Muscle layer of colon (tissue), 2 donors: ENCODE measurements at regions not wholly inside any gene's neighbourhood (a gene's known extent, or its start where the extent isn't known, plus 50 kb on each side); places are given as distances from the start of the nearest gene placed in this dataset.

Experiments used
- H3K27ac ChIP-seq: one replicate; pipeline ENCODE4 v1.7.0; 2013; ENCODE audit warnings: low read depth, mild to moderate bottlenecking, low read length, moderate library complexity
- H3K27me3 ChIP-seq, 2 donors: one replicate each; pipeline ENCODE4 v1.7.0; 2013; ENCODE audit warnings: low read length in 2 of 2, mild to moderate bottlenecking in 2 of 2; ENCODE audit not compliant: insufficient read depth in 2 of 2, control insufficient read depth in 1 of 2
- H3K36me3 ChIP-seq: one replicate; pipeline ENCODE4 v1.7.0; 2013; ENCODE audit warnings: mild to moderate bottlenecking, low read length; ENCODE audit not compliant: insufficient read depth
- H3K4me1 ChIP-seq: one replicate; pipeline ENCODE4 v1.7.0; 2013; ENCODE audit warnings: mild to moderate bottlenecking, low read length; ENCODE audit not compliant: insufficient read depth
- H3K4me3 ChIP-seq, 2 donors: one replicate each; pipeline ENCODE4 v1.7.0; 2013; ENCODE audit warnings: low read length in 2 of 2, low read depth in 1 of 2, mild to moderate bottlenecking in 1 of 2, moderate library complexity in 1 of 2
- H3K9ac ChIP-seq: one replicate; pipeline ENCODE4 v1.7.0; 2013; ENCODE audit warnings: low read length
- H3K9me3 ChIP-seq: one replicate; pipeline ENCODE4 v1.7.0; 2013; ENCODE audit warnings: mild to moderate bottlenecking, low read length
- donor health status: abdominal sarcoma.
- donor health status: Adenocarcinoma of cecum.

- no peak overlapping the region for H3K4me3 ChIP-seq
- no peak overlapping the region for H3K9ac ChIP-seq
- H3K36me3 ChIP-seq = no peaks in the 10 kb centered on the region
- H3K9me3 ChIP-seq = no peaks in the 10 kb centered on the region
- H3K27ac ChIP-seq = no peak overlapping the region
- H3K27me3 ChIP-seq = no peaks in the 10 kb centered on the region
- H3K4me1 ChIP-seq = no peaks in the 10 kb centered on the region
Observed at GRCh38 chr6:92879526-92879925, 539.8 kb downstream of the EPHA7 start.

GRCh38 chr6:92864966-92865555 is 554.3 kb downstream of the EPHA7 start:
- Histone ChIP-seq H3K4me1 (no peaks in the 10 kb centered on the region), H3K9me3 (no peaks in the 10 kb centered on the region), H3K27ac (no peak overlapping the region)

GRCh38 chr6:92849636-92850035 is 569.7 kb downstream of the EPHA7 start:
- Histone ChIP-seq H3K4me1 (no peaks in the 10 kb centered on the region), H3K27ac (no peak overlapping the region), H3K27me3 (no peaks in the 10 kb centered on the region), H3K4me3 (no peak overlapping the region), H3K9ac (no peak overlapping the region), H3K36me3 (no peaks in the 10 kb centered on the region), H3K9me3 (no peaks in the 10 kb centered on the region)

More at GRCh38 chr6:92864966-92865555, 554.3 kb downstream of the EPHA7 start:
- Histone ChIP-seq H3K4me3 (no peak overlapping the region), H3K36me3 (no peaks in the 10 kb centered on the region), H3K27me3 (no peaks in the 10 kb centered on the region), H3K9ac (no peak overlapping the region)

GRCh38 chr6:92848901-92849300 is 570.5 kb downstream of the EPHA7 start:
- H3K36me3 ChIP-seq = no peaks in the 10 kb centered on the region
- no peak overlapping the region for H3K27ac ChIP-seq
- H3K27me3 ChIP-seq = no peaks in the 10 kb centered on the region
- H3K4me3 ChIP-seq = no peak overlapping the region
- H3K4me1 ChIP-seq = no peaks in the 10 kb centered on the region
- H3K9ac ChIP-seq = no peak overlapping the region
- H3K9me3 ChIP-seq = no peaks in the 10 kb centered on the region

- Histone ChIP-seq H3K27ac (no peak overlapping the region), H3K9ac (no peak overlapping the region), H3K36me3 (no peaks in the 10 kb centered on the region), H3K9me3 (no peaks in the 10 kb centered on the region), H3K27me3 (no peaks in the 10 kb centered on the region), H3K4me1 (no peaks in the 10 kb centered on the region), H3K4me3 (no peak overlapping the region)
Observed at GRCh38 chr6:92848459-92848858, 570.9 kb downstream of the EPHA7 start.

- Histone ChIP-seq H3K36me3 (no peaks in the 10 kb centered on the region), H3K4me1 (no peaks in the 10 kb centered on the region), H3K9me3 (no peaks in the 10 kb centered on the region), H3K27ac (no peak overlapping the region), H3K27me3 (no peaks in the 10 kb centered on the region), H3K9ac (no peak overlapping the region), H3K4me3 (no peak overlapping the region)
Observed at GRCh38 chr6:92847988-92848387, 571.4 kb downstream of the EPHA7 start.

GRCh38 chr6:92840246-92840930 is 579.0 kb downstream of the EPHA7 start:
- H3K9ac ChIP-seq = no peak overlapping the region
- H3K27ac ChIP-seq = no peak overlapping the region
- H3K9me3 ChIP-seq = no peaks in the 10 kb centered on the region
- H3K27me3 ChIP-seq = no peaks in the 10 kb centered on the region
- H3K36me3 ChIP-seq = no peaks in the 10 kb centered on the region
- H3K4me3 ChIP-seq = no peak overlapping the region
- no peaks in the 10 kb centered on the region for H3K4me1 ChIP-seq

GRCh38 chr6:92828788-92829187 is 590.6 kb downstream of the EPHA7 start:
- Histone ChIP-seq H3K4me1 (no peaks in the 10 kb centered on the region), H3K27me3 (no peaks in the 10 kb centered on the region), H3K36me3 (no peaks in the 10 kb centered on the region), H3K9me3 (no peaks in the 10 kb centered on the region), H3K4me3 (no peak overlapping the region), H3K27ac (no peak overlapping the region), H3K9ac (no peak overlapping the region)

GRCh38 chr6:92827104-92827503 is 592.3 kb downstream of the EPHA7 start:
- Histone ChIP-seq H3K4me1 (no peaks in the 10 kb centered on the region), H3K36me3 (no peaks in the 10 kb centered on the region), H3K4me3 (no peak overlapping the region), H3K27me3 (no peaks in the 10 kb centered on the region), H3K27ac (no peak overlapping the region), H3K9ac (no peak overlapping the region), H3K9me3 (no peaks in the 10 kb centered on the region)

- Histone ChIP-seq H3K27me3 (no peaks in the 10 kb centered on the region), H3K9ac (no peak overlapping the region), H3K4me1 (no peaks in the 10 kb centered on the region), H3K36me3 (no peaks in the 10 kb centered on the region), H3K4me3 (no peak overlapping the region), H3K9me3 (no peaks in the 10 kb centered on the region), H3K27ac (no peak overlapping the region)
Observed at GRCh38 chr6:92826633-92827032, 592.7 kb downstream of the EPHA7 start.

GRCh38 chr6:92822222-92822621 is 597.1 kb downstream of the EPHA7 start:
- no peaks in the 10 kb centered on the region for H3K36me3 ChIP-seq

GRCh38 chr6:92820601-92821000 is 598.8 kb downstream of the EPHA7 start:
- Histone ChIP-seq H3K4me3 (no peak overlapping the region), H3K27ac (no peak overlapping the region), H3K9me3 (no peaks in the 10 kb centered on the region), H3K27me3 (no peaks in the 10 kb centered on the region), H3K36me3 (no peaks in the 10 kb centered on the region), H3K9ac (no peak overlapping the region), H3K4me1 (no peaks in the 10 kb centered on the region)

More at GRCh38 chr6:92822222-92822621, 597.1 kb downstream of the EPHA7 start:
- no peak overlapping the region for H3K27ac ChIP-seq
- H3K4me1 ChIP-seq = no peaks in the 10 kb centered on the region
- H3K4me3 ChIP-seq = no peak overlapping the region
- H3K9me3 ChIP-seq = no peaks in the 10 kb centered on the region
- no peaks in the 10 kb centered on the region for H3K27me3 ChIP-seq
- H3K9ac ChIP-seq = no peak overlapping the region
